Omental fat pad (tissue), 3 donors: ENCODE measurements at regions not wholly inside any gene's neighbourhood (a gene's known extent, or its start where the extent isn't known, plus 50 kb on each side); places are given as distances from the start of the nearest gene placed in this dataset.

ENCODE experiments used
- ATAC-seq: fragments of 150-250 bp; one replicate; pipeline ENCODE4 v1.9.1; 2016; ENCODE audit warnings: mild to moderate bottlenecking, moderate library complexity; ENCODE audit not compliant: low FRiP score
- DNase-seq: peaks from one replicate; pipeline ENCODE4 v3.0.0-alpha.2; 2019; ENCODE audit warnings: low spot score
- CTCF ChIP-seq, 3 donors: fragments of 450-650 bp; IDR thresholded peaks; one replicate each; pipeline ENCODE4 v1.5.1; 2016 to 2017; ENCODE audit warnings: antibody characterized with exemption in 3 of 3, mild to moderate bottlenecking in 3 of 3, moderate library complexity in 2 of 3

DNA sequence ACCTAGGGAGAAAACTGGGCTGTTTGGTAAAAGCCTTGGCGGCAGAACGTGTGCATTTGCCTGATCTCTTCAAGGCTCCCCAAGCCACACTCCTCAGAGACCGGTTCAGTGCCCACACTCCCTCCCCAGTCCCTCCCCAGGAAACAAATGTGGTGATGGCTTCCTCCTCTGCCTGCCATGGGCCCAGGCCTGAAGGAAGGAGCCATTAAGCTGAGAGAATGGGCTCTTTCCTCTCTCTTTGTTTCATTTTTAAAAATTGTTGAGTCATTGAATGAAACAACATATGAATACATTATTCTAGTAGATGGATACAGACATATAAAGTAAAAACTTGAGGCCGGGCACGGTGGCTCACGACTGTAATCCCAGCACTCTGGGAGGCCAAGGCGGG, 50.6 kb upstream of the YWHAQ start:
- DNase-seq (no peak), ATAC-seq (no peak)
- no peak for TF ChIP-seq CTCF (IDR thresholded peaks at IDR 0.05)

DNA sequence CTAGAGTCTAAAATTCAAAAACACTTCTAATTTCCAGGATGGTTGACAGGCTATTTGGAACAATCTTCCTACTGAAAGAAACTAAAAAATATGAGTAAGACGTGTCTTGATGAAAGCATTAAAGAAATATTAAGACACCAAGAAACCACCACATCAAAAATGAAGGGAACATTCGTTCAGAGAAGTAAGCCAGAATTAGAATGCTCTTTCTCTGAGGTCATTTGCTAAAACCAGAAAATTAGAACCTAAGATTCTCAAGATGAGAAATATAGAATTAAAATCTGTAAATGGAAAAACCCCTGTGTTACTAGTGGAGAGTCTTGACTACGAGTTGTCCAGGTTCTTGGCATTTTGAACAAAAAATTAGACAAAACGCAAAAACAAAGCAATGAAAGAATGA, 54.8 kb upstream of the YWHAQ start:
- no peak for ATAC-seq
- no peak for DNase-seq
- no peak for TF ChIP-seq CTCF (IDR thresholded peaks at IDR 0.05)

- TF ChIP-seq CTCF (IDR thresholded peaks at IDR 0.05), result no peak
- DNase-seq (no peak), ATAC-seq (no peak)
Observed at GRCh38 chr2:9686061-9686460, 55.3 kb upstream of the YWHAQ start.

DNA sequence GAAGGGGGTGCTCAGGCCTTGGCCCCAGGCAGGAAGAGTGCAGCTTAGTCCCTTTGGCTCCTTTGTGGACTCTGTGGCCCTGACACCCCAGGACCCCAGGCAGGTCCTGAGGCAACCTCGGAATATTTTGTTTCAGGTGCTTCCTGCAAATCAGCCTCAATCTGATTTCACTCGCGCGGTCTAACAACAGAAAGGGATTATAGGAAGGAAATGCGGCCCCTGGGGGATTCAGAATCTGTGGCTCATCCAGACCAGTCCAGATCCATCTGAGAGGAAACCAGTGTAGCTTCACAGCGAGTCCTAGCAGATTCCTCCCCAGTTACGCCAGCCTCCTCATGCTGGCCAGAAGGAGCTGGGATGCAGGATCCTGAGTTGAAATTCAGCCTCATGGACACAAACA, 59.5 kb upstream of the YWHAQ start:
- no peak for DNase-seq
- TF ChIP-seq CTCF (IDR thresholded peaks at IDR 0.05), result no peak
- no peak for ATAC-seq

- ATAC-seq, result no peak
- no peak for DNase-seq
- TF ChIP-seq CTCF (IDR thresholded peaks at IDR 0.05), result no peak
Observed at GRCh38 chr2:9690716-9691498, 60.1 kb upstream of the YWHAQ start.

GRCh38 chr2:9692456-9693195, 61.8 kb upstream of the YWHAQ start:
- no peak for DNase-seq

More at GRCh38 chr2:9692456-9693195, 61.8 kb upstream of the YWHAQ start:
- ATAC-seq, result peak; percentile 71
- no peak for TF ChIP-seq CTCF (IDR thresholded peaks at IDR 0.05)
